ENCODE measurements at regions not wholly inside any gene's neighbourhood (a gene's known extent, or its start where the extent isn't known, plus 50 kb on each side); places are given as distances from the start of the nearest gene placed in this dataset.

DNA sequence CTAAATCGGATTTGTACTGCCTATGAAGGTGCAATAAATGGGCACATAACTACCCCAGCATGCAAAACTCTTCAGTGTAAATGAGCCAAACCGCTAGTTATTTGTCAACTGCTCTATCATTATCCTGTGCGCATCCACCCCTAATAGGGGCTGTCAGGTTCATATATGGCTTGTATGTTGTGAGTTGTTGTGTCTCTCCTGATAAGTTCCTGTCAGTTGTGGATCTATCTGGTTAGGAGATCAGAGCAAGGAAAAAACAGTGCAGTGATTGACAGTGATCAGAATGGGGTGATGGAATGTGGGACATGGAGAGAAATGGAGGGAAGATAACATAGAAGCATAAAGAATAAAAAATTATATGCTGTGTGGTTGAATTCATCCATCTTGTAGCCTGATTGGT lies 686.9 kb upstream of the ID4 start:
- H3F3A ChIP-seq (ENCODE audit: low read length, unreplicated experiment) = no peaks in the 10 kb centered on the region
- no peak overlapping the region for H3K9ac ChIP-seq (ENCODE audit: low read length)
- no TSS peak for BruUV-seq (replicated peaks)
- intact Hi-C loops (cut with micrococcal nuclease) = no loop called here
- no peak overlapping the region for H3K27ac ChIP-seq (ENCODE audit: low read length)
- H2AFZ ChIP-seq (ENCODE audit: low read length) = no peak overlapping the region
- no peaks in the 10 kb centered on the region for H3K27me3 ChIP-seq (ENCODE audit: low read length)
- H3K9me2 ChIP-seq (replicated peaks; ENCODE audit: low read length) = no peaks in the 10 kb centered on the region
- ChIA-PET CTCF (no interaction called here), POLR2A (ENCODE audit: unreplicated experiment) (no interaction called here)
- H3K9me3 ChIP-seq (ENCODE audit: low read length) = no peaks in the 10 kb centered on the region
- no peaks in the 10 kb centered on the region for H4K20me1 ChIP-seq (ENCODE audit: low read length)
- DNase-seq = no peak
- no peak overlapping the region for H3K4me2 ChIP-seq (ENCODE audit: low read length)
- H3K36me3 ChIP-seq (ENCODE audit: low read depth, low read length) = no peaks in the 10 kb centered on the region
- H3K79me2 ChIP-seq (ENCODE audit: low read length) = no peaks in the 10 kb centered on the region
- no peaks in the 10 kb centered on the region for H3K4me1 ChIP-seq (ENCODE audit: insufficient read depth, low read length)
- no peak overlapping the region for H3K4me3 ChIP-seq (ENCODE audit: low read length)
- TF ChIP-seq EZH2phosphoT487 (IDR thresholded peaks at IDR 0.05; ENCODE audit: borderline replicate concordance, low read length) (no peak), EZH2 (IDR thresholded peaks at IDR 0.05; ENCODE audit: low read length, unreplicated experiment) (no peak)
- TF ChIP-seq, protein P1, sequence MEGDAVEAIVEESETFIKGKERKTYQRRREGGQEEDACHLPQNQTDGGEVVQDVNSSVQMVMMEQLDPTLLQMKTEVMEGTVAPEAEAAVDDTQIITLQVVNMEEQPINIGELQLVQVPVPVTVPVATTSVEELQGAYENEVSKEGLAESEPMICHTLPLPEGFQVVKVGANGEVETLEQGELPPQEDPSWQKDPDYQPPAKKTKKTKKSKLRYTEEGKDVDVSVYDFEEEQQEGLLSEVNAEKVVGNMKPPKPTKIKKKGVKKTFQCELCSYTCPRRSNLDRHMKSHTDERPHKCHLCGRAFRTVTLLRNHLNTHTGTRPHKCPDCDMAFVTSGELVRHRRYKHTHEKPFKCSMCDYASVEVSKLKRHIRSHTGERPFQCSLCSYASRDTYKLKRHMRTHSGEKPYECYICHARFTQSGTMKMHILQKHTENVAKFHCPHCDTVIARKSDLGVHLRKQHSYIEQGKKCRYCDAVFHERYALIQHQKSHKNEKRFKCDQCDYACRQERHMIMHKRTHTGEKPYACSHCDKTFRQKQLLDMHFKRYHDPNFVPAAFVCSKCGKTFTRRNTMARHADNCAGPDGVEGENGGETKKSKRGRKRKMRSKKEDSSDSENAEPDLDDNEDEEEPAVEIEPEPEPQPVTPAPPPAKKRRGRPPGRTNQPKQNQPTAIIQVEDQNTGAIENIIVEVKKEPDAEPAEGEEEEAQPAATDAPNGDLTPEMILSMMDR (conservative IDR thresholded peaks at IDR 0.05; ENCODE audit: low read depth, low read length) = no peak
- no peak for ATAC-seq

DNA sequence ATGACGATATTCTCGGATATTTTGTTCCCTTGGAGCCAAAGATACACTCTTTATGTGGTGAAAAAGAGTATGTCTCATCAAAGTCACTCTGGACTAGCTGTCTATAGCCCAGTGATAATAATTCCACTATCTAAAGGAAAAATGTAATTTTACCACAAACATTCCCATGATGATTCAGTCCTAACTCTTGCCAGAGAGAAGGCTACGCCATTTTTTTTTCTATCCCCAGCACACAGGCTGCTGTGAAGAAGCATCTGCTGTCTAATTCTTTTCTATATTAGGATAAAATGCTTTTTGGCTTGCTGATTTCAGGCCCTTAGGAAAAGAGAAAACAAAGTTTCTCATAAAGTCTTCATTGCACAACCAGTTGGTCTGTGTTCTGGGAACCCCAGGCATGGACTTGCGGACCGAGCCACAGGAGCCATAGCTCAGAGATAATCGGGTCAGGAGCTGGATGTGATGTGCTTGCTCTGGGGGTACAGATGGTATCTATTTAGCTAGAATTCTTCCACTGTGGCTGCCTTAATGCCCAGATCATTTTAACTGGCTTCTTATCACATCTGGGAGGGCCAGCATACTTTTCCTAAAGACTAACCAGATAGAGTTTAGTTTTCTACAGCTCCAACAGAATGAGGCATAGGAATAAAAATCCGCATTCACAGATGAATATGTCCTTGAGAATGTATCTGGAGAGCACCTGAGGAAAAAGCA lies 683.7 kb upstream of the ID4 start:
- BruUV-seq (replicated peaks) = no TSS peak
- TF ChIP-seq, protein P1 (conservative IDR thresholded peaks at IDR 0.05; ENCODE audit: low read depth, low read length) = no peak
- TF ChIP-seq EZH2phosphoT487 (IDR thresholded peaks at IDR 0.05; ENCODE audit: borderline replicate concordance, low read length) (no peak), EZH2 (IDR thresholded peaks at IDR 0.05; ENCODE audit: low read length, unreplicated experiment) (no peak)
- intact Hi-C loops (cut with micrococcal nuclease) = no loop called here
- Histone ChIP-seq H3K9me2 (replicated peaks; ENCODE audit: low read length) (no peaks in the 10 kb centered on the region), H3K36me3 (ENCODE audit: low read depth, low read length) (no peaks in the 10 kb centered on the region), H3K27ac (ENCODE audit: low read length) (no peak overlapping the region), H2AFZ (ENCODE audit: low read length) (no peak overlapping the region), H3K4me2 (ENCODE audit: low read length) (no peak overlapping the region), H3K79me2 (ENCODE audit: low read length) (no peaks in the 10 kb centered on the region), H4K20me1 (ENCODE audit: low read length) (no peaks in the 10 kb centered on the region), H3K4me1 (ENCODE audit: insufficient read depth, low read length) (no peaks in the 10 kb centered on the region), H3K9ac (ENCODE audit: low read length) (no peak overlapping the region), H3K4me3 (ENCODE audit: low read length) (no peak overlapping the region), H3F3A (ENCODE audit: low read length, unreplicated experiment) (no peaks in the 10 kb centered on the region), H3K27me3 (ENCODE audit: low read length) (no peaks in the 10 kb centered on the region), H3K9me3 (ENCODE audit: low read length) (no peaks in the 10 kb centered on the region)
- POLR2A ChIA-PET (ENCODE audit: unreplicated experiment) = no interaction called here
- ATAC-seq (no peak), DNase-seq (no peak)
- CTCF ChIA-PET = no interaction called here

GRCh38 chr6:19153981-19154295 lies 683.2 kb upstream of the ID4 start:
- no peaks in the 10 kb centered on the region for H3K36me3 ChIP-seq (ENCODE audit: low read depth, low read length)
- intact Hi-C loops (cut with micrococcal nuclease) = no loop called here
- ChIA-PET POLR2A (ENCODE audit: unreplicated experiment) (no interaction called here), CTCF (no interaction called here)
- no TSS peak for BruUV-seq (replicated peaks)
- H3K9me3 ChIP-seq (ENCODE audit: low read length) = no peaks in the 10 kb centered on the region
- H3K79me2 ChIP-seq (ENCODE audit: low read length) = no peaks in the 10 kb centered on the region
- DNase-seq (no peak), ATAC-seq (no peak)
- H3K9me2 ChIP-seq (replicated peaks; ENCODE audit: low read length) = no peaks in the 10 kb centered on the region
- H3K4me2 ChIP-seq (ENCODE audit: low read length) = no peak overlapping the region
- no peak overlapping the region for H3K9ac ChIP-seq (ENCODE audit: low read length)
- no peaks in the 10 kb centered on the region for H3F3A ChIP-seq (ENCODE audit: low read length, unreplicated experiment)
- no peak overlapping the region for H3K27ac ChIP-seq (ENCODE audit: low read length)
- H3K4me1 ChIP-seq (ENCODE audit: insufficient read depth, low read length) = no peaks in the 10 kb centered on the region
- no peak overlapping the region for H3K4me3 ChIP-seq (ENCODE audit: low read length)
- H3K27me3 ChIP-seq (ENCODE audit: low read length) = no peaks in the 10 kb centered on the region
- TF ChIP-seq EZH2phosphoT487 (IDR thresholded peaks at IDR 0.05; ENCODE audit: borderline replicate concordance, low read length) = no peak
- H2AFZ ChIP-seq (ENCODE audit: low read length) = no peak overlapping the region
- H4K20me1 ChIP-seq (ENCODE audit: low read length) = no peaks in the 10 kb centered on the region

Measured in PC-3 (cell line).